GM12892 (cell line): ENCODE measurements at regions not wholly inside any gene's neighbourhood (a gene's known extent, or its start where the extent isn't known, plus 50 kb on each side); places are given as distances from the start of the nearest gene placed in this dataset.
"Not testable (repeated sequence)": the region's sequence is repeated elsewhere in the genome, so short reads cannot be mapped to it uniquely, and the experiment has no call there.

Experiments used
- DNase-seq: peaks from one replicate; pipeline ENCODE4 v3.0.0; 2011; ENCODE audit not compliant: insufficient read length
- FAIRE-seq: peaks from 2 replicates; lab custom pipeline; 2011; peaks lifted over from hg19 to GRCh38; lab: Jason Lieb, UNC
- POLR2A ChIP-seq: IDR thresholded peaks from 2 replicates; pipeline ENCODE4 v1.6.1; 2011; ENCODE audit warnings: low read depth, low read length, control low read depth
- POLR2AphosphoS5 ChIP-seq: IDR thresholded peaks from 2 replicates; pipeline ENCODE4 v1.6.1; 2011; ENCODE audit warnings: low read depth, low read length, control low read depth
- TAF1 ChIP-seq: IDR thresholded peaks from 2 replicates; pipeline ENCODE4 v1.6.1; 2011; ENCODE audit warnings: low read depth, mild to moderate bottlenecking, control low read depth, low read length, borderline replicate concordance

GRCh38 chr2:175621821-175622220 is 380.2 kb downstream of the LNPK start:
- FAIRE-seq (no peak), DNase-seq (no peak)
- TF ChIP-seq POLR2AphosphoS5 (no peak), TAF1 (no peak), POLR2A (no peak)

GRCh38 chr2:175620106-175620505 is 382.0 kb downstream of the LNPK start:
- no peak for TF ChIP-seq TAF1
- no peak for TF ChIP-seq POLR2A
- TF ChIP-seq POLR2AphosphoS5 = no peak
- FAIRE-seq (no peak), DNase-seq (no peak)

- FAIRE-seq (no peak), DNase-seq (no peak)
- TF ChIP-seq POLR2AphosphoS5 (no peak), TAF1 (no peak), POLR2A (no peak)
Measured at GRCh38 chr2:175619179-175620045, 382.7 kb downstream of the LNPK start.

GRCh38 chr2:175612280-175612679 is 389.8 kb downstream of the LNPK start:
- FAIRE-seq = no peak
- TF ChIP-seq POLR2AphosphoS5 (no peak), POLR2A (no peak), TAF1 (no peak)
- DNase-seq = no peak

GRCh38 chr2:175606010-175606841 is 395.8 kb downstream of the LNPK start:
- DNase-seq (no peak), FAIRE-seq (no peak)
- no peak for TF ChIP-seq TAF1

GRCh38 chr2:175605640-175606009 is 396.4 kb downstream of the LNPK start:
- TF ChIP-seq TAF1 (no peak), POLR2AphosphoS5 (no peak), POLR2A (no peak)
- no peak for FAIRE-seq
- DNase-seq = no peak

GRCh38 chr2:175601969-175602368 is 400.1 kb downstream of the LNPK start:
- TF ChIP-seq POLR2A = no peak
- no peak for TF ChIP-seq TAF1
- no peak for TF ChIP-seq POLR2AphosphoS5
- FAIRE-seq (no peak), DNase-seq (no peak)

GRCh38 chr2:175599966-175600831 is 401.9 kb downstream of the LNPK start:
- no peak for DNase-seq

GRCh38 chr2:175597286-175597685 is 404.8 kb downstream of the LNPK start:
- DNase-seq = no peak
- no peak for TF ChIP-seq POLR2AphosphoS5
- TF ChIP-seq TAF1 = no peak
- no peak for TF ChIP-seq POLR2A
- no peak for FAIRE-seq

More at GRCh38 chr2:175599966-175600831, 401.9 kb downstream of the LNPK start:
- TF ChIP-seq POLR2AphosphoS5 (no peak), TAF1 (no peak), POLR2A (no peak)
- FAIRE-seq = no peak

GRCh38 chr2:175595139-175595538 is 406.9 kb downstream of the LNPK start:
- TF ChIP-seq TAF1 = no peak
- TF ChIP-seq POLR2AphosphoS5 = no peak
- TF ChIP-seq POLR2A = no peak
- FAIRE-seq = no peak
- DNase-seq = no peak

- not testable (repeated sequence) for FAIRE-seq, DNase-seq
Measured at GRCh38 chr2:175593686-175594525, 408.2 kb downstream of the LNPK start.

GRCh38 chr2:175588213-175588612 is 406.7 kb upstream of the ATP5MC3 start:
- not testable (repeated sequence) for FAIRE-seq

More at GRCh38 chr2:175588213-175588612, 406.7 kb upstream of the ATP5MC3 start:
- DNase-seq = not testable (repeated sequence)
